ENCODE measurements at regions not wholly inside any gene's neighbourhood (a gene's known extent, or its start where the extent isn't known, plus 50 kb on each side); places are given as distances from the start of the nearest gene placed in this dataset.

GRCh38 chr4:45368832-45369231 lies 642.5 kb upstream of the GNPDA2 start:
- H3K79me2 ChIP-seq (ENCODE audit: control insufficient read depth, insufficient read depth, low read length), result no peaks in the 10 kb centered on the region
- H3K4me3 ChIP-seq, result no peak overlapping the region
- H3K9me3 ChIP-seq (replicated peaks; ENCODE audit: control insufficient read depth, insufficient read depth, low read length), result no peaks in the 10 kb centered on the region
- TF ChIP-seq ZNF622 (IDR thresholded peaks at IDR 0.05) (no peak), MEF2B (IDR thresholded peaks at IDR 0.05; ENCODE audit: partially characterized antibody, poor library complexity, severe bottlenecking) (no peak), ZBTB11 (CRISPR knock-in tag; IDR thresholded peaks at IDR 0.05) (no peak), FOXK2 (IDR thresholded peaks at IDR 0.05) (no peak), SKIL (IDR thresholded peaks at IDR 0.05; ENCODE audit: low read depth, poor library complexity, severe bottlenecking) (no peak), BCL11A (IDR thresholded peaks at IDR 0.05; ENCODE audit: low read depth, low read length) (no peak), HDGF (IDR thresholded peaks at IDR 0.05) (no peak)
- TF ChIP-seq, protein P1, sequence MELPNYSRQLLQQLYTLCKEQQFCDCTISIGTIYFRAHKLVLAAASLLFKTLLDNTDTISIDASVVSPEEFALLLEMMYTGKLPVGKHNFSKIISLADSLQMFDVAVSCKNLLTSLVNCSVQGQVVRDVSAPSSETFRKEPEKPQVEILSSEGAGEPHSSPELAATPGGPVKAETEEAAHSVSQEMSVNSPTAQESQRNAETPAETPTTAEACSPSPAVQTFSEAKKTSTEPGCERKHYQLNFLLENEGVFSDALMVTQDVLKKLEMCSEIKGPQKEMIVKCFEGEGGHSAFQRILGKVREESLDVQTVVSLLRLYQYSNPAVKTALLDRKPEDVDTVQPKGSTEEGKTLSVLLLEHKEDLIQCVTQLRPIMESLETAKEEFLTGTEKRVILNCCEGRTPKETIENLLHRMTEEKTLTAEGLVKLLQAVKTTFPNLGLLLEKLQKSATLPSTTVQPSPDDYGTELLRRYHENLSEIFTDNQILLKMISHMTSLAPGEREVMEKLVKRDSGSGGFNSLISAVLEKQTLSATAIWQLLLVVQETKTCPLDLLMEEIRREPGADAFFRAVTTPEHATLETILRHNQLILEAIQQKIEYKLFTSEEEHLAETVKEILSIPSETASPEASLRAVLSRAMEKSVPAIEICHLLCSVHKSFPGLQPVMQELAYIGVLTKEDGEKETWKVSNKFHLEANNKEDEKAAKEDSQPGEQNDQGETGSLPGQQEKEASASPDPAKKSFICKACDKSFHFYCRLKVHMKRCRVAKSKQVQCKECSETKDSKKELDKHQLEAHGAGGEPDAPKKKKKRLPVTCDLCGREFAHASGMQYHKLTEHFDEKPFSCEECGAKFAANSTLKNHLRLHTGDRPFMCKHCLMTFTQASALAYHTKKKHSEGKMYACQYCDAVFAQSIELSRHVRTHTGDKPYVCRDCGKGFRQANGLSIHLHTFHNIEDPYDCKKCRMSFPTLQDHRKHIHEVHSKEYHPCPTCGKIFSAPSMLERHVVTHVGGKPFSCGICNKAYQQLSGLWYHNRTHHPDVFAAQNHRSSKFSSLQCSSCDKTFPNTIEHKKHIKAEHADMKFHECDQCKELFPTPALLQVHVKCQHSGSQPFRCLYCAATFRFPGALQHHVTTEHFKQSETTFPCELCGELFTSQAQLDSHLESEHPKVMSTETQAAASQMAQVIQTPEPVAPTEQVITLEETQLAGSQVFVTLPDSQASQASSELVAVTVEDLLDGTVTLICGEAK (IDR thresholded peaks at IDR 0.05; ENCODE audit: borderline replicate concordance), result no peak
- no peak for DNase-seq (ENCODE audit: low read depth, low spot score)
- no peaks in the 10 kb centered on the region for H3K27me3 ChIP-seq (replicated peaks in 1 of 2; ENCODE audit: control insufficient read depth in 2 of 2, insufficient read depth in 2 of 2, low read length in 1 of 2)
- ATAC-seq, result no peak
- no peak overlapping the region for H3K4me2 ChIP-seq (ENCODE audit: control insufficient read depth, insufficient read depth)
- ChIA-PET SMC1A (ENCODE audit: uncharacterized antibody, unreplicated experiment) (no interaction called here), POLR2A (no interaction called here), CTCF (no interaction called here), RAD21 (ENCODE audit: unreplicated experiment) (no interaction called here)
- no peaks in the 10 kb centered on the region for H4K20me1 ChIP-seq (ENCODE audit: control insufficient read depth, insufficient read depth)
- H3K27ac ChIP-seq (ENCODE audit: control insufficient read depth, insufficient read depth), result no peak overlapping the region
- H3K4me1 ChIP-seq (ENCODE audit: control insufficient read depth, insufficient read depth, low read length), result no peaks in the 10 kb centered on the region
- FAIRE-seq, result no peak
- 0% methylated on average over 1 of the region's 1 CpG for WGBS (ENCODE audit: insufficient coverage, insufficient replicate concordance, low lambda C conversion rate, missing lambda C conversion rate)
- intact Hi-C loops (cut with micrococcal nuclease; ENCODE audit: unreplicated experiment) (no loop called here), in situ Hi-C loops (cut with MboI) (no loop called here)
- H3K9ac ChIP-seq (ENCODE audit: control insufficient read depth, insufficient read depth, low read length), result no peak overlapping the region
- no peak overlapping the region for H2AFZ ChIP-seq (ENCODE audit: control insufficient read depth, low read depth, low read length)
- H3K36me3 ChIP-seq (ENCODE audit: control insufficient read depth in 2 of 2, insufficient read depth in 2 of 2, low read length in 1 of 2), result no peaks in the 10 kb centered on the region
- no TSS peak for BruUV-seq (replicated peaks)

Measured in GM12878 (cell line).